Left lung (tissue), 4 donors: ENCODE measurements at regions not wholly inside any gene's neighbourhood (a gene's known extent, or its start where the extent isn't known, plus 50 kb on each side); places are given as distances from the start of the nearest gene placed in this dataset.
"Not testable (repeated sequence)": the region's sequence is repeated elsewhere in the genome, so short reads cannot be mapped to it uniquely, and the experiment has no call there.

Experiments
- ATAC-seq: fragments of 200-7000 bp; cut with Tn5 transposase; one replicate; pipeline ENCODE4 v1.9.1; 2020; ENCODE audit warnings: moderate library complexity
- DNase-seq, 4 donors: peaks; one replicate each; pipeline ENCODE4 v3.0.0-alpha.2; 2013 to 2020
- H3K27ac ChIP-seq, 2 donors: fragments of 200-600 bp; sonication (generic) in 1 of 2; one replicate each; pipeline versions ENCODE4 v1.5.0 to v1.8.0; 2020 to 2021
- H3K27me3 ChIP-seq, 2 donors: fragments of 200-600 bp; sonication (generic) in 1 of 2; one replicate each; pipeline versions ENCODE4 v1.5.0 to v1.8.0; 2020 to 2021
- H3K36me3 ChIP-seq, 2 donors: fragments of 200-600 bp; sonication (generic) in 1 of 2; one replicate each; pipeline versions ENCODE4 v1.5.0 to v1.8.0; 2020 to 2021
- H3K4me1 ChIP-seq, 2 donors: fragments of 200-600 bp; one replicate each; pipeline ENCODE4 v1.8.0; 2021
- H3K4me3 ChIP-seq, 2 donors: fragments of 200-600 bp; sonication (generic) in 1 of 2; one replicate each; pipeline versions ENCODE4 v1.5.0 to v1.8.0; 2020 to 2021; ENCODE audit warnings: mild to moderate bottlenecking in 1 of 2
- H3K9me3 ChIP-seq, 2 donors: fragments of 200-600 bp; sonication (generic) in 1 of 2; one replicate each; pipeline versions ENCODE4 v1.5.0 to v1.8.0; 2020 to 2021
- intact Hi-C, 2 donors: fragments of 100-400 bp; cut with DNase I; formaldehyde crosslinking; loops; one replicate each; pipeline versions ENCODE4 v1.11.2 to v1.14.2; 2022
- TF ChIP-seq, protein P1 (sequence below), 2 donors: fragments of 200-600 bp; sonication (generic) in 1 of 2; IDR thresholded peaks; one replicate each; pipeline versions ENCODE4 v1.5.0 to v1.8.0; 2021; ENCODE audit warnings: antibody characterized with exemption in 2 of 2
- donor health status: DM: no; HTN: yes; CAD: no.
- donor health status: DM: no; HTN: no; CAD: no.

DNA sequence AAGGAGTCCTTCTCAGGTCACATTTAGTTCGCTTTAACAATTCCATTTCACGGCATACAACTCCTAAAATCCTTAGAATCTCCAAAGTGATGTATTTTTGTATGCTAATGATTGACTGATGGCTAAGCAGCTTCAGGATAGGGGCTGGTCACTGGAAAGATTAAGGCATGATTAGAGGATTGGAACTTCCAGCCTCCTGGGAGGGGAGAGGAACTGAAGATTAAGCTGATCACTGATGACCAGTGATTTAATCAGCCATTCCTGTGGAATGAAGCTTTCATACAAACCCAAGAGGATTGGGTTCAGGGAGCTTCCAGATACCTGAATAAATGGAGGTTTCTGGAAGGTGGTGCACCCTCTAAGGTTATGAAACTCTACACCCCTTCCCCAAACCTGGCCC, 123.9 kb upstream of the CDK13 start:
- intact Hi-C loops = no loop called here
- no peak overlapping the region for H3K27ac ChIP-seq
- no peaks in the 10 kb centered on the region for H3K4me1 ChIP-seq
- H3K9me3 ChIP-seq = no peaks in the 10 kb centered on the region
- ATAC-seq = no peak
- H3K27me3 ChIP-seq = peaks cover 37 to 84% of the 10 kb centered on the region in 2 donors
- no peak overlapping the region for H3K4me3 ChIP-seq
- TF ChIP-seq, protein P1, sequence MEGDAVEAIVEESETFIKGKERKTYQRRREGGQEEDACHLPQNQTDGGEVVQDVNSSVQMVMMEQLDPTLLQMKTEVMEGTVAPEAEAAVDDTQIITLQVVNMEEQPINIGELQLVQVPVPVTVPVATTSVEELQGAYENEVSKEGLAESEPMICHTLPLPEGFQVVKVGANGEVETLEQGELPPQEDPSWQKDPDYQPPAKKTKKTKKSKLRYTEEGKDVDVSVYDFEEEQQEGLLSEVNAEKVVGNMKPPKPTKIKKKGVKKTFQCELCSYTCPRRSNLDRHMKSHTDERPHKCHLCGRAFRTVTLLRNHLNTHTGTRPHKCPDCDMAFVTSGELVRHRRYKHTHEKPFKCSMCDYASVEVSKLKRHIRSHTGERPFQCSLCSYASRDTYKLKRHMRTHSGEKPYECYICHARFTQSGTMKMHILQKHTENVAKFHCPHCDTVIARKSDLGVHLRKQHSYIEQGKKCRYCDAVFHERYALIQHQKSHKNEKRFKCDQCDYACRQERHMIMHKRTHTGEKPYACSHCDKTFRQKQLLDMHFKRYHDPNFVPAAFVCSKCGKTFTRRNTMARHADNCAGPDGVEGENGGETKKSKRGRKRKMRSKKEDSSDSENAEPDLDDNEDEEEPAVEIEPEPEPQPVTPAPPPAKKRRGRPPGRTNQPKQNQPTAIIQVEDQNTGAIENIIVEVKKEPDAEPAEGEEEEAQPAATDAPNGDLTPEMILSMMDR (IDR thresholded peaks at IDR 0.05) = no peak
- DNase-seq = no peak
- H3K36me3 ChIP-seq = no peaks in the 10 kb centered on the region

DNA sequence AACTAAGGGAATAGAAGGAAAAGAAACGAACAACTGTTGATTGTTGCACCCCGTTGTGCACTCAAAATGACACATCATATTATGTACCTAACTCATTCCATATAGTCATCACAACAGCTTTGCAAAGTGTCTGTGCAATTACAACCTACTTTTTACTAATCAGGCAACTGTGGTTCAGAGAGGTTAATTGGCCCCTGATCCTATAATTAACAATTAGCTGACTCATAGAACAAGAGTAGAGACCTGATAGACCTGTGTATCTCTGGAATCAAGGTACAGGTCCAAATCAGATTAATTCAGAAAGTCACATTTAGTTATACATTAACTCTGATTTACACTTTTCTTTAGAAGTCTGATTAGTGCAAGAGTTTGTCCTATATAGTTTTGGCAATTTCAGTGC, 122.5 kb upstream of the CDK13 start:
- no peak for DNase-seq
- Histone ChIP-seq H3K36me3 (no peaks in the 10 kb centered on the region), H3K4me1 (no peaks in the 10 kb centered on the region), H3K4me3 (no peak overlapping the region), H3K27ac (no peak overlapping the region), H3K27me3 (peaks cover 51 to 89% of the 10 kb centered on the region in 2 donors), H3K9me3 (no peaks in the 10 kb centered on the region)
- TF ChIP-seq, protein P1 (IDR thresholded peaks at IDR 0.05) = no peak
- intact Hi-C loops = no loop called here
- no peak for ATAC-seq

DNA sequence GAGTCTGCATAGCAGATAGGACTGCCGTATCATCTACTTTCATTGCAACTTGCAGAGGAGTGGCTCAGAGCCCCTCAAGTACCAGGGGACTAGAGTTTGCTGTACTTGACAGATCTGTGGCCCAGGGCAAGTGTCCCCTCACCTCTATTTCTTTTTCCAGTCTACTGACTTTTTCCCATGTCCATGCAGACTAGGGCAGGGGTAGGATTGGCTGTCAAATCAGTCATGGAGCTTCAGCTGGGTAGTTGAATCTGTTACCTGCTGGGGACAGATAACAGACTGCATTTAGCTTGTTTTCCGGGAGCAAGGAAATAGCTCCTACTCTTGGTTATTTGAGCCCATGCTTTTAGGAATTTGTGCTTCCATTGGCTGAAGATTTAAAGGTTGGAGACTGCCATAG, 121.0 kb upstream of the CDK13 start:
- H3K4me3 ChIP-seq = no peak overlapping the region
- intact Hi-C loops = no loop called here
- no peaks in the 10 kb centered on the region for H3K36me3 ChIP-seq
- ATAC-seq = no peak
- no peak overlapping the region for H3K27ac ChIP-seq
- H3K27me3 ChIP-seq = peaks cover 53 to 91% of the 10 kb centered on the region in 2 donors
- H3K9me3 ChIP-seq = no peaks in the 10 kb centered on the region
- DNase-seq = no peak
- TF ChIP-seq, protein P1 (IDR thresholded peaks at IDR 0.05) = no peak
- H3K4me1 ChIP-seq = peaks cover 0 to 7% of the 10 kb centered on the region in 2 donors

DNA sequence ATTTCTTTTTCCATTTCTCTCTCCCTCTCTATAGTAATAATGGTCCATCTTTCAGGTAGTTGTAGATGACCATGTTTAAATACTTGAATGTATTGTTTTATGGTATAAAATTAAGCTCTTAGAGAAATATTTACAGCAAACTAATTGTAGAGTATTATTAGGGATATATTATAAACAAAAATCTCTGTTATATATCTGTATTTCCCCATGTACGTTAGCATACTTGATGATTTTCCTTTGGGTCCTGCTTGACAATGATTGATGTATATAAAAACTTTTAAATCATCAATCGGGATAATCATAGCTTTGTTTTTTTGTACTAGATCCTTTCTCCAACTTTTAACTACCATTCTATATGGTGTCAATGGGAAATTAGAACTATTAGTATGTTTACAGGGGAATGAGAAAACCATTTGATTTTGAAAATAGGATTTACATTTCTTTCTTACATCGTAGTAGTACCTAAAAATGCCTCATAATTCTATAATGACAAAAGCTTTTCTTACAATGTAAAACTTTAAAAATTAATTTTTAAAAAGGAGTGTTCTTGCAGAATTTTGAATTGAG, 117.5 kb upstream of the CDK13 start:
- TF ChIP-seq, protein P1 (IDR thresholded peaks at IDR 0.05) = no peak
- DNase-seq = no peak
- H3K4me1 ChIP-seq = peaks cover 0 to 7% of the 10 kb centered on the region in 2 donors
- no peaks in the 10 kb centered on the region for H3K36me3 ChIP-seq
- ATAC-seq = no peak
- intact Hi-C loops = no loop called here
- H3K9me3 ChIP-seq = no peaks in the 10 kb centered on the region
- H3K4me3 ChIP-seq = no peak overlapping the region
- no peak overlapping the region for H3K27ac ChIP-seq
- H3K27me3 ChIP-seq = peaks cover 41 to 82% of the 10 kb centered on the region in 2 donors

DNA sequence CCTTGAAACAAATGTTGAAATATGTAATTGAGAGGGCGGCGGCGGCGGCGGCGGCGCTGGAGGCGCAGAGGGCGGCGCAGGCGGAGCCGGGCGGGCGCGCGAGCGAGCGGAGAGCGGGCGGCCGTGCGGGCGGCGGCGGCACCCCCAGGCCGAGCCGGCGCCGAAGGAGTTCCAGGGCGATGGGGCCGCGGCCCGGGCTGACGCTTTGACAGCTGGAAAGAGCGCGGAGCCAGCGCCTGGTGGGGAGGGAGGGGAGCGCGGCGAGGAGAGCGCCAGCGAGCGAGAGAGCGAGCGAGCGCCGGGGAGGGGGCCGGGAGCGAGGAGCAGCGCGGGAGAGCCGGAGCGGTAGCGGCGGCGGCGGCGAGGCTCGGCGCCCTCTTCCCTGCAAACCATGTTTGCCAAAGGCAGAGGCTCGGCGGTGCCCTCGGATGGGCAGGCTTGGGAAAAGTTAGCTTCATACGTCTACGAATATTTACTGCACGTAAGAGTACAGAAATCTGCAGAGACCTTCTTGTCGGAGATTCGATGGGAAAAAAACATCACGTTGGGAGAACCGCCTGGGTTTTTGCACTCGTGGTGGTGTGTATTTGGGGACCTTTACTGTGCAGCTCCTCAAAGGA, 116.8 kb upstream of the CDK13 start:
- peak in 3 of 4 donors; percentile 36 to 78 (median 48) for DNase-seq
- H3K4me1 ChIP-seq, H3K36me3 ChIP-seq, H3K27ac ChIP-seq, H3K9me3 ChIP-seq, intact Hi-C loops: not testable (repeated sequence)
- Histone ChIP-seq H3K27me3 (peaks cover 40 to 77% of the 10 kb centered on the region in 2 donors), H3K4me3 (peak overlapping the region; percentile 15 to 35)
- peak; percentile 82 for ATAC-seq

DNA sequence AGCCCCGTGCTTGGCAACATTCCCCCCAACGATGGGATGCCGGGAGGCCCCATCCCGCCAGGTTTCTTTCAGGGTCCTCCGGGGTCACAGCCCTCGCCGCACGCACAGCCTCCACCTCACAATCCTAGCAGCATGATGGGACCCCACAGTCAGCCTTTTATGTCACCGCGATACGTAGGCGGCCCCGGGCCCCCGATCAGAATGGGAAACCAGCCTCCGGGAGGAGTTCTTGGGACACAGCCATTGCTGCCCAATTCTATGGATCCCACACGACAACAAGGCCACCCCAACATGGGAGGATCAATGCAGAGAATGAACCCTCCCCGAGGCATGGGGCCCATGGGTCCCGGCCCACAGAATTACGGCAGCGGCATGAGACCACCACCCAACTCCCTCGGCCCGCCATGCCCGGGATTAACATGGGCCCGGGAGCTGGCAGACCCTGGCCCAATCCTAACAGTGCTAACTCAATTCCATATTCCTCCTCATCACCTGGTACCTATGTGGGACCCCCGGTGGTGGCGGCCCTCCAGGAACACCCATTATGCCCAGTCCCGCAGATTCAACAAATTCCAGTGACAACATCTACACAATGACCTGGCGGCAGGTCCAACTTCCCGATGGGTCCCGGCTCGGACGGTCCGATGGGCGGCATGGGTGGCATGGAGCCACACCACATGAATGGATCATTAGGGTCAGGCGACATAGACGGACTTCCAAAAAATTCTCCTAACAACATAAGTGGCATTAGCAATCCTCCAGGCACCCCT, 116.0 kb upstream of the CDK13 start:
- ATAC-seq, DNase-seq, H3K4me1 ChIP-seq, H3K9me3 ChIP-seq, H3K36me3 ChIP-seq, H3K27ac ChIP-seq, intact Hi-C loops: not testable (repeated sequence)
- Histone ChIP-seq H3K4me3 (peak overlapping the region in 1 of 2 donors; percentile 35), H3K27me3 (peaks cover 38 to 76% of the 10 kb centered on the region in 2 donors)
